HG03469 (cell line): ENCODE measurements at regions not wholly inside any gene's neighbourhood (a gene's known extent, or its start where the extent isn't known, plus 50 kb on each side); places are given as distances from the start of the nearest gene placed in this dataset.

Experiments
- ATAC-seq: cut with Tn5 transposase; IDR thresholded peaks from one replicate; pipeline ENCODE4 v1.9.1; 2021; ENCODE audit warnings: mild to moderate bottlenecking, moderate library complexity, moderate number of reproducible peaks; ENCODE audit not compliant: unreplicated experiment

GRCh38 chr15:31151301-31152233, 50.0 kb upstream of the TRPM1 start:
- ATAC-seq = no peak

DNA sequence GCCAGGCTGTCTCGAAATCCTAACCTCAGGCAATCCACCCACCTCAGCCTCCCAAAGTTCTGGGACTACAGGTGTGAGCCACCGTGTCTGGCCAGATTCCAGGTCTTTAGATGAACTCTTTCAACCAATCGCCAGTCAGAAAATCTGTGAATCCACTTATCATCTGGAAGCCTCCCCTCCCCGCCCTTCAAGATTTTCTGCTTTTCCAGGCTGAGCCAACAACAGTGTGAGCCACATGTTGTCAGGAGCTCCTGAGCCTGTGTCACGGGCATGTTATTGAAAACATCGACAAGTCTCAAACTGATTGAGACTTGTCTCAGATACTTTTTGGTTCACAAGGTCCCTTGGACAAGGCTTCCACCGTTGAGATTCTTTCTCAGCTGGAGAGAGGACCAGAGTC, 52.0 kb upstream of the TRPM1 start:
- no peak for ATAC-seq

- no peak for ATAC-seq
Observed at GRCh38 chr15:31155151-31155550, 53.6 kb upstream of the TRPM1 start.

GRCh38 chr15:31156226-31156625, 54.7 kb upstream of the TRPM1 start:
- no peak for ATAC-seq

DNA sequence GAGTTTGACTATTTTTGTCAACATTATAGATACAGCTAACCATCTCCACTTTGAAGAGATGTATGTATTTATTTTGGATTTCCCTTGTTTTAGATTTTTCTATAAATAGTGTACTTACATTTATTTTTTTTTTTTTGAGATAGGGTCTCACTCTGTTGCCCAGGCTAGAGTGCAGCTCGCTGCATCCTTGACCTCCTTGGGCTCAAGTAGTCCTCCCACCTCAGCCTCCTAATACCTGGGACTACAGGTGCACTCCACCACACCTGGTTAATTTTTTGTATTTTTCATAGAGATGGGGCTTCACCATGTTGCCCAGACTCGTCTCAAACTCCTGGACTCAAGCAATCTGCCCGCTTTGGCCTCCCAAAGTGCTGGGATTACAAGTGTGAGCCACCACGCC, 55.3 kb upstream of the TRPM1 start:
- ATAC-seq = no peak

- ATAC-seq = no peak
Observed at GRCh38 chr15:31157644-31158069, 56.1 kb upstream of the TRPM1 start.

DNA sequence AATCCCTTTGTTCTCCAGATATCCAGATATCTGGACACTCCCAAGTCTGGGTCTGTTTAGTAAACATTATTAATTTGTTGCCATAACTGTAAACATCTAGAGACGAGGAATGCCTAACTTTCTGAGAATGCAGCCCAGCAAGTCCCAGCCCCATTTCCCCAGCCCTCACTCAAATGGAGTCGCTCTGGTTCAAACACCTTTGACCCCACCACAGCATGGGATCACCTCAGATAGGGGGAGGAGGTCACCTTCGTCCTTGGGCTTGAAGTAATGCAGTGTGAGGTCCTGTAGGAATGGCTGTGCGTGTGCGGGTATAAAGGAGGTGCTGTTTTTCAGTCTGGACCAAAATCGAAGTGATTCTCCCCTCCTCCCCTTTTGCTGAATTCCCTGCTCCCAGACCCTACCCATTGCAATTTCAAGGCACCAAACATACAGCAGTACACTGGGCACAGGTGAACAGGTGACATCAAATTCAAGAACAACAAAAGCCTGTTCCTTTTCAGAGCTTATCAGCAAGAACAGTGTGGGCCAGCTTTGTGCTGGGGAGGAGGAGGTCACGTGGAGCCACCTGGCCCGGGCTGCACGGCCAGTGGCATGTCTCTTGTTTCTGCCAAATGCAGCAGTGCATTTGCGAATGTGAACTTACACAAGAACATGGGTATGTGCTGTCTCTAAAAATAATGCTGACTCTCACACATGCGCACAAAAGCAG, 57.5 kb upstream of the TRPM1 start:
- ATAC-seq = no peak

GRCh38 chr15:31159837-31160236, 58.3 kb upstream of the TRPM1 start:
- ATAC-seq = no peak

GRCh38 chr15:31160297-31160696, 58.8 kb upstream of the TRPM1 start:
- ATAC-seq = no peak

- ATAC-seq = no peak
Observed at GRCh38 chr15:31160740-31161495, 59.4 kb upstream of the TRPM1 start.

DNA sequence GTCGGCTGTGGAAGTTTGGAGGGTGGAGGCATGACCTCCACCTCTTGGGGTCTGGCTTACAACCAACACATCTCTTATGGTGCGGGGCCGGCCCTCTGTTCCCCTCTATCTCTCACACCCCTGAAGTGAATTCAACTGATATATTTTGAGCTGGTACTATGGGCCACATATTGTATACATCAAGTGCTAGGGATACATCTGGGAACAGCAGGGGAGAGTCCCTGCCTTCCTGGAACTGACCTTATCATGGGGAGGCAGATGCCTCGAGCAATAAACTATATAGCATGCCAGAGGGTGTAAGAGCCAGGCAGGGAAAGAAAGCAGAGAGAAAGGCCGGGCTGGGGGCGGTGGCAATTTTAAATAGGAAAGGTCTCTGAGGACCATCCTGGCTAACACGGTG, 60.4 kb upstream of the TRPM1 start:
- no peak for ATAC-seq

GRCh38 chr15:31162721-31163510, 61.4 kb upstream of the TRPM1 start:
- ATAC-seq = no peak

DNA sequence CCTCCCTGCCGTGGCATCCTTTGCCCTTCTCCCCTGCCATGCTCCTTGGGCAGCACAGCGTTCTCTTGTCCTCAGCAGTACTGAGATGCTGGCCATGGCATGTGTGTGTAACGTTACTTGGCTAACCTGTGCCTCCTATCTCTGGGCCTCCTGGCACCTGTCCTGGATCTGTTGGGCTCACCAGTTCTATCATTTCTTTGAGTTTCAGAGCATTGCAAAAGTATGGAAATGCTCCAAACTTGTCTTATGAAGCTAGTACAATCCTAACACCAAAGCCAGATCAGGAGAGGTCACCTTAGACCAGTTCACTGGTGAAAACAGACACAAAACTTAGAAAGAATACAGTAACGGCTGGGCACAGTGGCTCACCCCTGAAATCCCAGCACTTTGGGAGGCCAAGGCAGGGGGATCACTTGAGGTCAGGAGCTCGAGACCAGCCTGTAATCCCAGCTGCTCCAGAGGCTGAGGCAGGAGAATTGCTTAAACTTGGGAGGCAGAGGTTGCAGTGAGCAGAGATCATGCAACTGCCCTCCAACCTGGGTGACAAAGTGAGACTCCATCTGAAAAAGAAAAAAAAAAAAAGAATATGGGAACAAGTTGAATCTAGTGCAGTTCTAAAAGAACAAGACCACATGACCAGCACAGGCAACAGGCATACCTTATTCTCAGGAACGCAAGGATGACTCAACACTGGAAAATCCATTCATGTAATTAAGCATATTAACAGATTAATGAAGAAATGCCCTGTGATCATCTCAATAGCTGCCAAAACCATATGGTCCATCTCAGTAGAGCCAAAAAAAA, 62.4 kb upstream of the TRPM1 start:
- ATAC-seq = no peak

DNA sequence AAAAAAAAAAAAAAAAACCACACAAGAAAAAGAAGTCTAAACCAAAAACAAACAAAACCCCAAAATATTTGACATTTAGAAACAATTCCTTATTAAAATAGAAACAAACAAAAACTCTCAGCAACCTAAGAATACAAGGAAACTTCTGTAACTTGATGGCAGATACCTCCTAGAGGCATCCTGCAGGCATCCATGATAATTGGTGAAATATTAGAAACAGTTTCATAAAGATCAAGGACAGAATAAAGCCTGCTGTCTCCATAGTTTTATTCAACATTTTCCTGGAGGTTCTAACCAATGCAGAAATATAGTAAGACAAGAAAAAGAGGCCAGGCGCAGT, 63.0 kb upstream of the TRPM1 start:
- ATAC-seq = no peak

DNA sequence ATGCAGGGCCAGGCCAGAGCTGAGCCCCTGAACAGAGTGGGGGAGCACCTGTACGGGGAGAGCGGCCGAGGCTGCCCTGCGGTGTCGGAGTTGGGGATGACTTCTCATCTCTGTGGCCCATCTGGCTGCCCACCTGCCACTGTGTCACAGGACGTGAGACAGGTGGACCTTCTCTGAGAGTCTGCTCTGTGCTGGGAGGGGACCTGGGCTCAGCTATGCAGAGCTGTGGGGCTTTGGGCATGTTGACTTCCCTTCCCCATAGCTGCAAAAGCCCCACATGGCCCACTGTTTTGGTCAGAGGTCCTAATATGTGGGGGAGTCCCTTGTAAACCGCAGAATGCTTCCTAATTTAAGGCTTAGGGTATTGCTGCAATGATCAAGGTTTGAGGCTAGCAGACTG, 68.0 kb upstream of the TRPM1 start:
- ATAC-seq = no peak

GRCh38 chr15:31171731-31172130, 70.2 kb upstream of the TRPM1 start:
- no peak for ATAC-seq

DNA sequence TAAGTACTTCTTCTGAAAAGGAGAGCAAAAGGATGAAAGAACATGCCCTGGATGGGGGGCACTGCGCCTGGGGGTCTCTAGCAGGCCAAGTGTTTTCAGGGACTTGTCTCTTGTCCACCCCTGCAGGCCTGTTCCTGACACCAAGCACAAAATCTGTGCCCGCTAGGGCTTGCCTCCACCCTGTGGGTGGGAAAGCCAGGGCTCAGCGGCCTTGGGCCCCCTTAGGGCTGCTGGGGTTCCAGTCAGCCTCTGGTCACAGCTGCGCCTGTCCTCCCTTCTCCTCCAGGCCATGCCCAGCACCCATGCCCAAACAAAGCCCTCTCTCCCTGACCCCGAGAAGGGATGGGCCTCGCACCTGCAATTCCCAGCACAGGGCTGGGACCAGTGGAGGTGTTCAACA, 71.1 kb upstream of the TRPM1 start:
- no peak for ATAC-seq

DNA sequence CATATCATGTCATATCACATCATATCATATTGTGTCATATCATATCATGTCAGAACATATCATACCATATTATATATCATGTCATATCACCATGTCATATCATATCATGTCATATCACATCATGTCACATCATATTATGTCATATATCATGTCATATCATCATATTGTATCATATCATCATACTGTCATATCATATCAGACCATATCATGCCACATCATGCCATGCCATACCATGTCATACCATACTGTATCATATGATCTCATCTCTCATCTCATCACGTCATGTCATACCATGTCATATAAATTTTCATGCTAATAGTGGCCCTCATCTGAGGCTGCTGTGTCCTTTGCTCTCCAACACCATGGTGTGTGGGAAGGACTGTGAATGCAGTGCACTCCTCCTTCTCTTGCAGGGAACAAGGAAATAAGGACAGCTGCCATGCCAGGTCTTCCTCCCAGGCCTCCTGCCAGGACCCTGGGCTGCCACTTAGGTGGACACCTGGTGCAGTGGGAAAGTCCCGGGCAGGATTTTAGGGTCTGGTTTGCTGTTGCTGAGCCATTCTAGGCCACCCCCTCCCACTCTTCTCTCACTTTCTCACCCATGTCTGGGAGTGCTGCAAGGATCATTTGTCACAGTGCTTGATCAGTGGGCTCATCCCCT, 72.4 kb upstream of the TRPM1 start:
- no peak for ATAC-seq

DNA sequence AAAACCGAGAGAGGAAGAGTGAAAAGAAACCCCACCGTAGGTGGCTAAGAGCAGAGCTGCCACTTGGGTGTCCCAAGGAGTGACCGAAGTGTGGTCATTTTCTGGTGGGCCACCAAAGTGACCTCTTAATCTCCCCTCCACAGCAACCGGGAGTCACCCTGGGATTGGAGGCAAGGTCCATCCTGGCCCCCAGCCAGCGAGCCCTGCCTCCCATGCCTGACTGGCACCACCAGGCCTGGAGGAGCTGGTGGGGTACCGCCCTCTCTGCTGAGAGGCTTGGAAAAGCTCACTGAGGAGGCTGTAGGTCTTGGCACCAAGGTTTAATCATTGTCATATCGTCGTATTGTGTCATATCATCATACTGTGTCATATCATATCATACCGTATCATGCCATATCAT, 74.0 kb upstream of the TRPM1 start:
- no peak for ATAC-seq
